Fibroblast of skin of abdomen (primary cell): ENCODE measurements at regions not wholly inside any gene's neighbourhood (a gene's known extent, or its start where the extent isn't known, plus 50 kb on each side); places are given as distances from the start of the nearest gene placed in this dataset.

ENCODE experiments used
- DNase-seq: peaks from one replicate; pipeline ENCODE4 v3.0.0-alpha.2; 2013

DNA sequence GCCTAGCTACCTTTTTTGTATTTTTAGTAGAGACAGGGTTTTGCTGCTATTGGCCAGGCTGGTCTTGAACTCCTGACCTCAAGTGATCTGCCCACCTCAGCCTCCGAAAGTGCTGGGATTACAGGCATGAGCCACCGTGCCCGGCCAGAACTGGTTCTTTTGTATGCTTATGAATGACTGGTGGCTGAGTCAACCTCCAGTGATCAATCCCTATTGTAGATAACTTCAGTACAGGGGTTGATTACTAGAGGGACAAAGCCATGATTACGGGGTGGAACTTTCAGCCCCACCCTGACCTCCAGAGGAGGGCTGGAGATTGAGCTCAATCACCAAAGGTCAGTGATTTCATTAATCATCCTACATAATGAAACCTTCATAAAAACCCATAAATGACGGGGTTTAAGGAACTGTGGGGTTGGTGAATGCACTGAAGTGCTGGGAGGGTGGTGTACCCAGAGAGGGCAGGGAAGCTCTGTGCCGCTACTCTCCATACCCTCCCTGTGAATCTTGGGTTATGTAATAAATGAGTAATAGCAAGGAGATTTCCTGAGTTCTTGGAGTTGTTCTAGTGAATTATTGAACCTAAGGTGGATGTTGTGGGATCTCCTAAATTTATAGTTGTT, 281.8 kb upstream of the CXCR4 start:
- DNase-seq, result no peak

DNA sequence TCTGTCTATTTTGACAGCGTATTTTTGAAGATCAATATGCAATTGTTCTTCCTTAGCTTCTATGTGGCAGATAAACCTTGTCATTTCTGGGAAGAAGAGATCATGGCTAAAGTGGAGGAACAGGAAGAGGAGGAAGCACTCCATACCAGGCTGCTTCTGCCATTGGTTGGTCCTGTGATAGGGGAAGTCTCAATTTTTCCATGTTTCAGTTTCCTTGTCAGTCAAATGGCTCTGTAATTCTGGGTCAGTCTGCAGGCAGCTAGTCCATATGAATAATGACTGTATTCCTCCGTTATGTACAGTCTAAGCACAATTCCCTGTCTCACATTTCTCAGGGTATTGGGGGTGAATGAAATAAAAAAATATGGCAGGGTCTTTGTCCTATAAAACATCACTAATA, 277.6 kb upstream of the CXCR4 start:
- no peak for DNase-seq

DNA sequence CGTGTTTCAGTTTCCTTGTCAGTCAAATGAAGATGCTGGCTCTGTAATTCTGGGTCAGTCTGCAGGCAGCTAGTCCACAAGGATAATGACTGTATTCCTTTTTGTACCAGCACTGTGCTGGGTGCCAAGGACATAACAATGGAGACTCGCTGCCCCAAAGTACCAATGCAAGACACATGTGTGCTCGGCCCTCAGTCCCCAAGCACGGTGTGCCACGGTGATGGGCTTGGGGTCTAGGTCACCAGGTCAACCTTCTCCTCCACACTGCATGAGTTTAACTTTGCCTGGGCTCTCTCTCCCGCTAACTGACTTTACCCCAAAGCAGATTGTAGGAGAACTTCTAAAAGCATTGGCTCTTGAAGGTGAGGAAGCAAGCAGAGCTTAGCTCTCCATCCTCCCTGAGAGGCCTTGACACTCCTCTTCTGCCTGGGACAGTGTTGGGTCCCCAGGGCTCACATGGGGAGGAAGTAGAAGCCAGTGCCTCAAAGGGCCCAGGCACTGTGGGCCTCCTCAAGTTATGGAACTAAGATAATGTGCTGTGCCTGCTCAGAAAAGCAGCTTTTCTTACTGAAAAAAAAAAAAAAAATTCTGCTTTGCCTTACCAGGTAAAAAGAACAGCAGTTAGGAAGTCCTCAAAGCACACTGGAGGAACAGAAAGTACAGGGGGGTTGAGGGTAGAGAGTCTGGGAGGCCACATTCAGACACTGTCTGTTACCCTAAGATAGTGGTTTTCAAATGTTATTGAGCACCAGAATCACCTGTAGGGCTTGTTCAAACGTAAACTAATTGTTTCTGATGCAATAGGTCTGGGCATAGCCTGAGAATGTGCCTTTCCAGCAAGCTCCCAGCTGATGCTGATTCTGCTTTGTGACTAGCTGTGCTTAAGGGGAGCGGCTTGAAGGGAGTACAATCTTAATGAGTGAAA, 276.4 kb upstream of the CXCR4 start:
- DNase-seq, result no peak

DNA sequence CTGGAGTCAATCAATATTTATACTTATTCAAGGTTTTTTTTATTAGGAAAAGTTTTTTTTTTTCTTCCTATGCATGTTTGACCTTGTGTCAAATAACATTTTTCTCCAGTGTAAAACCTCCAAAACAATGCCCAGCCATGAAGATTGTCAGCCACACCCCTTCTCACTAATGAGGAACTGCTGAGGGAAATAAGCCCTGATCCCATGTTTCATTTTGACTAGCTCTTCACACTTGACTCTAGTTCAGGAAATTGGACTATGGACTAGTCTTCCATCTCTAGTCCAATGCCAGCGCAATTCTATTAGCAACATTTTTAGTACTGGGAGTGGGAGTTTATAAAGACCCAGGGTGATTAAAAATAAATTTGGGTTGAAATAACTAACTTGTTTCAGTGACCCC, 275.6 kb upstream of the CXCR4 start:
- no peak for DNase-seq

DNA sequence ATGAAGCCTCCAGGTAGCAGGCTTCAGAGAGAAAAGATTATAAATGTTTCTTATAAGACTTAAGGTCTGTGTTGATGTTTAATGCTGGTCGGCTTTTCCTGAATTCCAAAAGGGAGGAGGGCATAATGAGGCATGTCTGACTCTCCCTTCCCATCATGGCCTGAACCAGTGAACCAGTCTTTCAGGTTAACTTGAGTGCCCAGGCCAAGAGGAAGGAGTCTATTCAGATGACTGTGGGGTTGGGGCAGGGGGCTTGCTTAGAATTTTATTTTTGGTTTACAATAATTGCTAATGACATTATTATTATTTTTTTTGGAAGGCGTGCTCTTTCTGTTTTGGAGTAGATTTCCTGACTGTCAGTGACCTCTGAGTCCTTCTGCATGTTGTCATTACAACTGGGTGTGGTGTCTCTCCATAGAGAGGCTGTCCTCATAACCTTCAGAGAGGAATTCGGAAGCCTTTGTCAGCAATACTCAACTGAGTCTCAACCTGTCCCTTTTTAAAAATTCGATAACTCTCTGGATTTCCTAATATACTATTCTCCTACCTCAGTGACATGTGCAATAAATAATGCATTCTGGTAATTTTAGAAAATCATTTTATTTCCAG, 275.1 kb upstream of the CXCR4 start:
- no peak for DNase-seq

DNA sequence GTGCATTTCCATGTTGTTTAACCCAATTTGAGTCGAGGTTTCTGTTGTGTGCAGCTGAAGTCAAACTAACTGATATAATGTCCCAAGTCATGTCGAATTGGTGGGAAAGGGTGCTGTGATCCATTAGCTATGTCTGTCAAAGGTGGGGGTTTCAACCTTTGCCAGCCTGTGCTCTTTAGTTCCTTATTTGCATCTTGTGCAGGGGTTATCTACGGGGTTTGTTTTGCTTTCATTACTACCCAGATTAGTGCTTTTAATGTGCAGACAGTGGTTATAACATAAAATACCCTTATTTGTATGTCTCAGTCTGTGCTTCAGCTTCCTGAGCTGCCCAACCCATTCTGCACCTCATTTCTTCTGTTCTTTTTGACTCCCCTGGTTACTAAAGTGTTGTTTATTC, 271.9 kb upstream of the CXCR4 start:
- DNase-seq, result no peak

DNA sequence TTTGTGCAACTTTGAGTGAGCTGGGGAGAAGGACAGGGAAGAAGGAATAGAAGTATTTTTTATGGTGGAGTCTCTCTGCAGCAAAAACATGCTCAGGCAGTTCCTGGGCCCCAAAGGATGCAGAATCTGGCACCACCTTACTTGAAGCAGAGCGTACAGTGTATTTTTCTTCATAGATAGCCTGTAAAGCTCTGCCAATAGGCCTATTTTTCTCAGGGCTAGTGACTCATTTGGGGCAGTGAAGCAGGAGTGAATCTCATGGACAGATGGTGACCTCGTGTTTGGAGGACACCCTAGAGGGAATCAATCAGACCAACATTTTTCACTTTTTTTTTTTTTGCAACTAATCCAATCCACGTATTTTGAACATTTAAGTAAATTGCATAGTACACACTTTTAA, 268.1 kb upstream of the CXCR4 start:
- DNase-seq, result no peak

DNA sequence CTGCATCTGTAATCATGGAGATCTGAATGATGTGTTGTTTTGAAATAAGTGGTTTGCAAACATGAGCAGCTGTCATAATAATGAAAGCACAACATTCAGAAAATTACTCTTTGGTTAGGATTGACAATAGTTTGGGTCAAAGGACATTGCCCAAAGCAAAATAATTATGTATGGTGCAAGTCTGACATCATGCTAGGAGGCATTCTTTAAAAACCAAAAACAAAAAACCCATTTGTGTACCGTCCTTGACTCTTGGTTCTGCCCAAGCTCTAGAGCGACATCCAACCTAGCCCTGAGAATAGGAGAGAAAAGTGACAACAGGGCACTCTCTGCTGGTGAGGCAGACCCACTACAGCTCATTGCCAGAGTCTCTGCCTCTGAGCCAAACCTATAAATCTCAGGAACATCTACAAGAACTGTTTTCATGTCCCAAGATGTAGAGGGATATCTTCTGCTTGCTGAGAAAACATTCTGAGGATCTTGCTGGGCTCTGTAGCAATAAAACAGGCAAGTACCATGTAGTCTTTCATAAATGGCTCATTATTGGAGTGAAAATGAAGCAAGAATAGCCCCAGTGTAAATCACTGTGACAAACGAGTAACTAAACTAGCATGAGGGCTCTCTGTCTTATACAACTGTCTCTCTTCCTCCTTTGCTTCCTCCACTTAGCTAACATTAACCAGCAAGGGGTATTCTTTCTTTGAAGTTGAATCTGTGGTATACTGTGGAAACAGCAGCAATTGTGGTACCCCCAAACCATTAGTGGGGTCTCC, 266.8 kb upstream of the CXCR4 start:
- peak; percentile 10 for DNase-seq

DNA sequence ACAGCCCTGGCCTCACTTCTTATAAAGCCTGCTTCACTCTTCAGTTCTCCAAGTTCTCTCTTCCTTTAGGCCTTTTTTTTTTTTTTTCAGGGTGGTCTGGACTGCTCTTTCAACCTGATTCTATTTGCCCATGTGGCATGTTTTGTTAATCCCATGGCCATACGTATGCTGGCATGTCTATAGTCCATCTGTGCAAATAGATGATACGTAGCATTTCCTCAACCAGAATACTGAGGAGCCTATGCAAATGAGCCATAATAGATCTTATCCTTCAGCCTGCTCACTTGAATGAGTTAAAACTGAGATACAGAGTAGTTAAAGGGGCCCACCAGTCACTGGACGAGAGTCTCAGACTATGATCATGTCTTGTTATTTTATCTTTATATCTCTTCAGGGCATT, 265.2 kb upstream of the CXCR4 start:
- DNase-seq, result no peak

DNA sequence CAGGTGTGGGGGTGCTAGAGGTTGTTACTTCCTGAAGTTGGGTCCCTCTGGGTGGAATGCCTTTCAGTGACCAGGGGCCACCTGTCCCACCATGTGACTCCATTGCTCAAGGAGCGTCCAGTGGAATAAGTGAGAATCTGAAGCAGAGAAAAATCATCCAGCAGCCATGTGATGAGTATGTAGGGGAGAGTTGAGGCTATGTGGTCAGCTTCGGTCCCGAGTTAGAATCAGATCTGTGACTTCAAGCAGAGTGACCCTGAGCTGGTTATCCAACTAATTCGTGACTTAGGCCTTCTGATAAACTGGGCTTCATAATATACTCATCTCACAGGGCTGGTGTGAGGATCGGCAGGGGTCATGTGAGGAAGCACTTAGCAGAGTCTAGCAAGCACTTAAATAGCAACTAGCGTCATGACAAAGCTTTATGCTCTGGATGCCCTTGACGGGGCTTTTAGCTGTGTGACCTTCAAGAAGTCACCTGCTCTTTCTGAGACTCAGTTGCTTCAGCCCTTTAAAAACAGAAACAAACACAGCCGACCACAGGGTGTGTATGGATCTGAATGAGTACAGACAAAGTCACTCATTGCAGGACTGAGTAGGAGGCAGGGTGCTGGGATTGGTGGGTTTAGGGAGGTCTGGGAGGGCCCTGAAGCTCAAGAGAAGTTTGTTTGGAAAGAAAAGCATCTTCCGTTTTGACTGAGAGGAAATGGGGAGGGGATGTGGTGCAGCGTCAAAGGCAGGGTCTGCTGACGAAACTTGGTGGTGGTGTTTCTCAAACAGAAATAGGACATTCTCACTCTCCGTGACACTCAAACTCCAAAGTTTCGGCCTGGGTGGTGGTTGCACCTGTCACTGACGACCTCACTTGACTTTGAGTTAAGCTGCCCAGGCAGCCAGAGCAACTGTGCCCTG, 264.0 kb upstream of the CXCR4 start:
- DNase-seq, result no peak

DNA sequence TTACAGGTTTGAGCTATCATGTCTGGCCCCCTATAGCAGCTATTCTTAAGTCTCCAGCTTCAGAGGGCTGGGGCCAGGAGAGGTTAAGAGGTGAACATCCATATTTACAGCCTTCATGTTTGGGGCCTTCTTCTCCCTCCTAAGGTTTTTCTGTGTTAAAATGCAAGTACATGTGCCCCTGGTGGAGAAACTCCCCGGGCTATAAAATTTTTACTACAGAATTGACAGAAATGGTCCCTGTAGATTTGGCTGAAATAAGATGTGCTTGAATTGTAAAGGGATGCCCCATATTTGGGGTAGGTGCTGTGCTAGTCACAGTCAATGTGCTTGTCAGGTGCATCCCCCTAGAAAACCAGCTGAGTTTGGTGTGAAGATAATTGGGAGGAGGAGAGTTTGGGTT, 263.3 kb upstream of the CXCR4 start:
- no peak for DNase-seq

DNA sequence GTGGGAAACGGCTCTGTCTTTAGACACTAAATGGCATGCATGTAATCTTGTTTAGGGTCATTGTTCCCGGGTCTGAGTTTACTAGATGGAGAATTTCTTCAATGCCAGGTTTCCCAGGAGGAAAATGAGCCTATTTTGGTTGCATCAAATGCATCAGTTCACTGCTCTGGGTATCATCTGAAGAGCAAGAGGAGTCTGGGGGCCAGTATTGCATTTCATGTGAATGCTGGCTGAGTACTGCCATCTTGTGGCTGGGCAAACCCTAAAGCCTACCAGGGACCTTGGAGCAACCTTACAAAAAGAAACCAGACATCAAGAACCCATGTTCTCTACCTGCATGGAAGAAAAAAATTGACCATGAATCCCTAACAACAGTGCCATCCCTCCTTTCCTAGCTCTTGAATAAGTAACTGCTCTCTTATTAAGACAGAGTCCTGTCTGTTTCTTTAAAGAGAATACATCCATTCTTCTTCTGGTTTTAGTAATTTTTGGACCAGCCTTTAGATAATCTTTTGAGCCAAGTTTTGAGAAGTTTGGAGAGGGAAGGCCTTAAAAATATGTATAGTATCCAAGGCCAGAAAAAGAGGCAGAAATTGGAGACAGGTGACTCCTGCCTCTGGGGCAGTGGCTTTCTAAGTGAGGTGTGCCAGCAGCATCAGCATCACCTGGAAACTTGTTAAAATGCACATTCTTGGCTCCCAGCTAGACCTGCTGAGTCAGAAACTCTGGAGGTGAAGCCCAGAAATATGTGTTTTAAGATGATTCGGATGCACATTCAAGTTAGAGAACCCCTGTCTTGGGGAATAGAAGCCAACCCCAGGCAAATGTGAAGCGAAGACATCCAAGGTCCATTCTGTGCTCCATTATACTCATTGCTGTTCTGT, 261.0 kb upstream of the CXCR4 start:
- DNase-seq, result peak; percentile 25

DNA sequence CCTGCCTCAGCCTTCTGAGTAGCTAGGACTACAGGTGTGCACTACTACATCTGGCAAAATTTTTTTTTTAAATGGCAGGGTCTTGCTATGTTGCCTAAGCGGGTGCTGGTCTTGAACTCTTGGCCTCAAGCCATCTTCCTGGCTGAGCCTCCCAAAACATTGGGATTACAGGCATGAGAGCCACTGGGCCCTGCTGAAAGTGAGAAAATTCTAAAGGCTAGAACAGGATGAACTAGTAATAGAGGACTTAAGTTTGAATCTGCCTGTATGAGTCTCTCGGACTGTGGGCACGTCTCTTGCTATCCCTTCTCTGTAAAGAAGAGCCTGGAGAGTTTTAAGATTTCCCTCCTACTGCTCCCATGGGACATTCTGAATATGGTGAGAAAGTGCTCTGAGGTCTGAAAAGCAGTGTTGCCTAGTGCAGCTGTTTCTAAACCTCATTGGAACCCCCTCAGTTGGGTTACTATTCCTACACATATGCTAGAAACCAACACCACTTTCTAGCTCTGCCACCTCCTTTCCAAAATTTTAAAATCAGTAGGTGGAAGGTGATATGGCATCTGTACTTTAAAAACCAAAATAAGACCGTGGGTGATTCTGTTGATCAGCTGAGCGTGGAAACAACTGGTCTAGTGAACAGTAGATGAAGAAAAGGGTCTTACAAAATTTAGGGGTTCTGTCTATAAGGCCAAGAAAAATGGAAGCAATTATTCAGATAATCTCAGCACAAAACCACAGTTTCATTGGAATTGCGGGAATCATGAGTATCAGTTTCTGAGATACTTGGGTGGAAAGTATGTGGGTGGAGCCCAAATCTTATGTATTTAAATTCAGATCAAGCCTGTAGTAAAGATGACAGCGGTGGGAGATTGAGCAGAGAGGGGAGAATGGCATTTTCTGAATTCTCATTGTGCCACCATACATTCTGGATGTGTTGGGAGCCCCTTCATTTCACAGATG, 259.8 kb upstream of the CXCR4 start:
- no peak for DNase-seq

DNA sequence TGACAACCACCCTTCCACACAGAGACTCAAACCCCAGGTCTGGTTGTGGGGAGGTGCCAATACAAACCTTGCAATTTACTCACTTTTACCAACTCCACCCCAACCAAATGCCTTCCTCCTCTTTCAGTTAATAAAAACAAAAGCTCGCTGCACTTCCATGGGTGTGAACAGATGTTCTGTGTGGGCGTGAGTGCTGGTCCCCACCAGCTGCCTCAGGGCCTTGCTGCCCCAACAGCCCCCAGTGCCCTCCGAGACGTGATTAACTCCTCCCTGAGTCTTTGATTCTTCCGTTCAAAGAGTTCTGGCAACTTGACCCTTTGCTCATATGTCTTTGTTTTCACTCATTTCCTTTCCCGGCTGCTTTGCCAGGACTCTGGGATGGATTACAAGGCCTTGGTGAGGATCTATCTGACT, 258.9 kb upstream of the CXCR4 start:
- DNase-seq, result peak; percentile 4

DNA sequence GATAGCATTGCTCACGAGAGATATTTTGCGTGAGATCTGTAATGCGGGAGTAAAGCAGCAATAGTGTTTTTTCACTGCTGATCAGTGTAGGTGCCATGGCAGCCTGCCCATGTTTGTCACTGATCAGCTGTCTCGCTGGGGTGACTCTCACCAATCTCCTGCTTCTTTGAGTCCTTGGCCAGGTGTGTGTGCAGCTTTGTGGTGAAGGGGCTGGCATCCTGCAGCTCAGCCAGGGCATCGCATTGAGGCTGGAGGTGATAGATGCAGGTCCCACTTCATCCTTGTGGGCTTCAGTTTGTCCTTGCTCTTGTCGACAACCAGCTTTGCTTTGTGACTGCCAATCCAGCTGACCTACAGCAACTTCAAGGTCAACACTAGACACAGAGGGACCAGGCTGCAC, 258.3 kb upstream of the CXCR4 start:
- no peak for DNase-seq

DNA sequence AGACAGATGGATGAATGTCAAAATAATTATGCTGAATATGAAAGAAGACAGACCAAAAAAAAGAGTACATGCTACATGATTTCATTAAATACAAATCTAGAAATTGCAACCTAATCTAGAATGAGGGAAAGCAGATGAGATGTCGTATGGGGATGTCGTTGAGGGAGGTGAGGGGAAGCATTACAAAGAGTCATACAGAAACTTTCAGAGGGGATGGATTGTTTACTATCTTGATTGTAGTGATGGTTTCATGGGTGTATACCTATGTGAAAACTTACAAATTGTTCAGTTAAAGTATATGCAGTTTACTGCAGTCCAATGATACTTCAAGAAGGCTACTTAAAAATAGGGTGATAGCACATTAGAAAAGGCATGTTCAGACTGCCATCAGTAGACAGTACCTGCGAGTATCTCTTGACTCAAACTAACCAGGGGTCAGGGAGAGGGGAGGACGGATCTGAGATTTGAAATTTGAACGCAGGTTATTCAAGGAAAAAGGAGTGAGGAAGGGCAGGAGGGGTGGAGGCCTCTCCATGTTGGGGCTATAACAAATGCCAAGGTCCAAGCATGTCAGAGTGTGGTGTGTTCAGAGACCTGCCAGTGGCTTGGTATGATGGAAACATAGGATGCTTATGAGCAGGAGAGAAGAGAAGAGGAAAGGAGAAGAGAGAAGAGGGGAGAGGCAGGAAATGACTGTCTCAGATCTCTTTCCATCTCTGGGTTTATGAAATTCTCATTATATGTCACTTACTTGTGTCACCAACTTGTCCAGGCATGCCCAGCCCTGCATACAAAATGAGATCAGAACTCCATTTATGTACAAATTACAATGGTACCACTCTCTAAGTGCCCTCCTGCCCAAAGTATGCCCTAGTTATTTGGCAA, 257.3 kb upstream of the CXCR4 start:
- no peak for DNase-seq

DNA sequence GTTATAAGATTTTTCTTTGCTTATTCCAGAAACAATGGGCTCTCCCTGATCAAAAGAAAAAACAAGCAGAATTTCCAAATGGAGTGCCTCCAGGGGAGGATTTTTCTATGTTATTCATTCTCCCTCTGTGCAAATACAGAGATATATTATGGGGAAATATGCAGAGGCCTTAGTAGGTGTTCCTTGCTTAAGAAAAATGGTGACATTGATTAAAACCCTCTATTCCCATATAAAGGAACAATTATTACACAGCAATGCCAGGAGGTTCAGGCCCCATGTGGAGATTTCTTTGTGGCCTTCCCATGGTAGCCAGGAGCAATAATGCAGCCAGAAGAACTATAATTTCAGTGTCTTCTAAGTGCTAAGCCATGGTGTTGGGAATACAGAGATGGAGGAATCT, 255.9 kb upstream of the CXCR4 start:
- DNase-seq, result no peak

DNA sequence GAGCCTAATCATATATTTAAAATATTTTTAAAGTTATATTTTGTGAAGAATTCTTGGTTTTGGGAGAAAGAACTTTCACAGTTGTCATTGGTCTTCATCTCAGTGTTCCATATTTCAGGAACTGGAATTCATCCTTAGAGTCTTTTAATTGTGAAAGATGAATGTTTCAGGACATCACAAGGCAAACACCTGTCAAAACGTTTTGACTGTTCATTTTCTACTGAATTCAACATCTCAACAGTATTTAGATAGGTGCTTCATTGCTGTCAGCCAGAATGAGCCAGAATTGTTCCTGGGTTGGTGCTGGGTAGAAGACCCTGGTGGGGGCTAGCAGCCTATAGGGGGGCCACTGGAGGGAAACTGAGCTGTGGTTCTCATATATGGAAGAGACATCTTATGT, 255.1 kb upstream of the CXCR4 start:
- DNase-seq, result no peak

DNA sequence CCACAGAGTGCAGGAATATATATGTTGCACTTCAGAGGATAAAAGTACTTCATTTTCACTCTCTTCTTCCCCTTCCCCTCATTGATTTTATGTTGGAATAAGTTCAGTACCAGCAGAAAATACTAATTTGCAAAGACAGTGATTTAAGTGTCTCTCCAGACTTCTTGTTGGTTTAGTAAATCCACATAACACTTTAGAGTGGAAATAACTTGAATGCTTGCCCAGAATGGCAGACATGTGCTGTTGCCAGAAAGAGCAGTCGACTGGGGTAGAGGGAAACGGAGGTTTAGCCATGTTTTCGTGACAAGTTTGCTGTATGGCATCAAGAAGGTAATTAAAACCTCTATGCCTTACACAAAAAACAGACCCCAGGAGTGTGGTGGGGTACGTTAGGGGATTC, 246.0 kb upstream of the CXCR4 start:
- DNase-seq, result peak; percentile 2
